Sigmoid colon (tissue), 6 donors: ENCODE measurements at regions not wholly inside any gene's neighbourhood (a gene's known extent, or its start where the extent isn't known, plus 50 kb on each side); places are given as distances from the start of the nearest gene placed in this dataset.

Source experiments
- DNase-seq: peaks from one replicate; pipeline ENCODE4 v3.0.0-alpha.2; 2019
- H3K27ac ChIP-seq, 4 donors: fragments of 200-600 bp; sonication (generic); one replicate each; pipeline ENCODE4 v1.5.1; 2016 to 2019; ENCODE audit warnings: mild to moderate bottlenecking in 1 of 4
- H3K27me3 ChIP-seq, 3 donors: fragments of 200-600 bp; sonication (generic); one replicate each; pipeline ENCODE4 v1.5.1; 2019; ENCODE audit warnings: mild to moderate bottlenecking in 1 of 3
- H3K36me3 ChIP-seq, 4 donors: fragments of 200-600 bp; sonication (generic); one replicate each; pipeline ENCODE4 v1.5.1; 2016 to 2019
- H3K4me1 ChIP-seq, 4 donors: fragments of 200-600 bp; sonication (generic); one replicate each; pipeline ENCODE4 v1.5.1; 2017 to 2019
- H3K4me3 ChIP-seq, 4 donors: fragments of 200-600 bp; sonication (generic); one replicate each; pipeline ENCODE4 v1.5.1; 2017 to 2019; ENCODE audit warnings: mild to moderate bottlenecking in 2 of 4, moderate library complexity in 1 of 4
- H3K9me3 ChIP-seq, 4 donors: fragments of 200-600 bp in 3 of 4; sonication (generic) in 3 of 4; one replicate each; pipeline versions ENCODE4 v1.5.1 to v1.6.1; 2013 to 2019
- EP300 ChIP-seq, 4 donors: sonication (generic); formaldehyde crosslinking; IDR thresholded peaks; one replicate each; pipeline ENCODE4 v1.6.1; 2017; ENCODE audit warnings: antibody characterized with exemption in 4 of 4
- POLR2A ChIP-seq, 2 donors: fragments of 450-650 bp; IDR thresholded peaks; one replicate each; pipeline ENCODE4 v1.6.1; 2016; ENCODE audit warnings: antibody characterized with exemption in 2 of 2, mild to moderate bottlenecking in 2 of 2, moderate library complexity in 2 of 2
- POLR2AphosphoS5 ChIP-seq, 4 donors: sonication (generic); formaldehyde crosslinking; IDR thresholded peaks; one replicate each; pipeline ENCODE4 v1.6.1; 2017; ENCODE audit warnings: antibody characterized with exemption in 4 of 4
- WGBS, 2 donors: extraction: QIAGEN DNeasy Blood & Tissue Kit; methylation state at CpG; one replicate each; pipeline ENCODE4 v1.1.7; 2013; 5-methylcytosine and 5-hydroxymethylcytosine counted together
- intact Hi-C: fragments of 100-400 bp; cut with DNase I; formaldehyde crosslinking; loops from one replicate; pipeline ENCODE4 v1.15.1; 2023
- TF ChIP-seq, protein P1 (sequence below), 4 experiments: fragments of 450-650 bp in 3 of 4; fragments of 200-600 bp in 1 of 4; IDR thresholded peaks; one replicate each; pipeline ENCODE4 v1.5.1; 2016 to 2019; ENCODE audit warnings: antibody characterized with exemption in 4 of 4, mild to moderate bottlenecking in 3 of 4, moderate library complexity in 2 of 4
- donor health status: healthy with polysubstance abuse.
- donor health status: healthy.

DNA sequence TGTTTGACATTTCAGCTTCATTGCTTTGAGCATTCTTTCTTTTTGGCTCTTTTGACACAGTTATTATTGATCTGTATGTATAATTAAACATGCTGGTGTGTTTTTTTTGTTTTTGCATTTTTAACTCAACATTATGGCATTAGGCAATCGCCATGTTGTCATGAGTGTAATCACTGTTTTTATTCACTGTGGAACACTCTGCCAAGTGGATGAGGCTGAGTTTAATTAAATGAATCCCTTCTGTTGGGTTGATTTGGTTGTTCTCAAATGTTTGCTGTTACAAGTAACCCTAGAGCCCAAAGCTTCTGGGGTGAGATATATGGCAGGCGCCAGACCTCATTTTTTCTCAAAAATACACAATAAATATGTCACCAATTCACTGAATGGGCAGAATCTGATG lies 428.1 kb downstream of the MATN1 start:
- Histone ChIP-seq H3K27ac (no peak overlapping the region), H3K36me3 (no peaks in the 10 kb centered on the region), H3K9me3 (peaks cover 0 to 2% (median 0%) of the 10 kb centered on the region in 4 donors), H3K4me3 (no peak overlapping the region), H3K27me3 (peaks cover 0 to 23% (median 0%) of the 10 kb centered on the region in 3 donors), H3K4me1 (no peaks in the 10 kb centered on the region)
- intact Hi-C loops, result no loop called here
- TF ChIP-seq EP300 (IDR thresholded peaks at IDR 0.05) (no peak), POLR2AphosphoS5 (IDR thresholded peaks at IDR 0.05) (no peak), POLR2A (IDR thresholded peaks at IDR 0.05) (no peak)
- TF ChIP-seq, protein P1, sequence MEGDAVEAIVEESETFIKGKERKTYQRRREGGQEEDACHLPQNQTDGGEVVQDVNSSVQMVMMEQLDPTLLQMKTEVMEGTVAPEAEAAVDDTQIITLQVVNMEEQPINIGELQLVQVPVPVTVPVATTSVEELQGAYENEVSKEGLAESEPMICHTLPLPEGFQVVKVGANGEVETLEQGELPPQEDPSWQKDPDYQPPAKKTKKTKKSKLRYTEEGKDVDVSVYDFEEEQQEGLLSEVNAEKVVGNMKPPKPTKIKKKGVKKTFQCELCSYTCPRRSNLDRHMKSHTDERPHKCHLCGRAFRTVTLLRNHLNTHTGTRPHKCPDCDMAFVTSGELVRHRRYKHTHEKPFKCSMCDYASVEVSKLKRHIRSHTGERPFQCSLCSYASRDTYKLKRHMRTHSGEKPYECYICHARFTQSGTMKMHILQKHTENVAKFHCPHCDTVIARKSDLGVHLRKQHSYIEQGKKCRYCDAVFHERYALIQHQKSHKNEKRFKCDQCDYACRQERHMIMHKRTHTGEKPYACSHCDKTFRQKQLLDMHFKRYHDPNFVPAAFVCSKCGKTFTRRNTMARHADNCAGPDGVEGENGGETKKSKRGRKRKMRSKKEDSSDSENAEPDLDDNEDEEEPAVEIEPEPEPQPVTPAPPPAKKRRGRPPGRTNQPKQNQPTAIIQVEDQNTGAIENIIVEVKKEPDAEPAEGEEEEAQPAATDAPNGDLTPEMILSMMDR (IDR thresholded peaks at IDR 0.05), result no peak
- 70 to 92% methylated on average over 2 of the region's 2 CpGs for WGBS, 2 donors
- DNase-seq, result no peak

DNA sequence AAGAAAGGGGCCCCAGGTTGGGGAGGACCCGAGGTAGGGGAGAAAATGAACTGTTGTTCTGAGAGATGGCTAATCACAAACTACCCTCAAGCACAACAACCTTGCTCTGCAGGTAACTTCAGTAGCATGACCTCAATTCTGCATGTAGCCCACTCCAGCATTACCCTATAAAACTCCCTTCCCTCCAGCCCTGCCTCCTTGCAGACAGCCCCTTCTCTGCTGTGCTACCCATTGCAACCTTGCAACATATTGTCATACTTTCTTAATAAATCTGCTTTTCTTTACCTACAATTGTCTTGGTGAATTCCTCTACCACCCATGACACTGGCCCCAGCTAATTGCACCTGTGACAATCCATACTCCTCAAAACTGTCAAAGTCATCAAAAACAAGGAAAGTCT lies 428.9 kb downstream of the MATN1 start:
- no peak for DNase-seq
- Histone ChIP-seq H3K4me3 (no peak overlapping the region), H3K27me3 (peaks cover 0 to 15% (median 0%) of the 10 kb centered on the region in 3 donors), H3K4me1 (no peaks in the 10 kb centered on the region), H3K27ac (no peak overlapping the region), H3K9me3 (peaks cover 0 to 2% (median 0%) of the 10 kb centered on the region in 4 donors), H3K36me3 (no peaks in the 10 kb centered on the region)
- intact Hi-C loops, result no loop called here
- TF ChIP-seq POLR2A (IDR thresholded peaks at IDR 0.05) (no peak), EP300 (IDR thresholded peaks at IDR 0.05) (no peak), POLR2AphosphoS5 (IDR thresholded peaks at IDR 0.05) (no peak)
- TF ChIP-seq, protein P1 (IDR thresholded peaks at IDR 0.05), result no peak
- 61 to 69% methylated on average over 1 of the region's 1 CpG for WGBS, 2 donors

DNA sequence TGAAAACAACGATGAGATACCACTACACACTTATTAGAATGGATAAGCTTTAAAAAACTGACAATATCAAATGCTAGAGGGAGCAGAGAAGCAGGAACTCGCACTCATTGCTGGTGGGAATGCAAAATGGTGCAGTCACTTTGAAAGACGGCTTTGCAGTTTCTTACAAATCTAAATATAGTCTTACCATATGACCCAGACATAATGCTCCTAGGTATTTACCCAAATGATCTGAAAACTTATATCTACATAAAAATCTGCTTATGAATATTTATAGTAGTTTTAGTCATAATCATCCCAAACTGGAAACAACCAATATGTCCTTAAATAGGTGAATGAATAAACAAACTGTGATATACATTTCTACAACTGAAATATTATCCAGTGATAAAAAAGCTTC lies 430.9 kb downstream of the MATN1 start:
- Histone ChIP-seq H3K36me3 (no peaks in the 10 kb centered on the region), H3K27me3 (peaks cover 0 to 13% (median 0%) of the 10 kb centered on the region in 3 donors), H3K9me3 (peaks cover 0 to under 1% (median 0%) of the 10 kb centered on the region in 4 donors), H3K4me3 (no peak overlapping the region), H3K4me1 (no peaks in the 10 kb centered on the region), H3K27ac (no peak overlapping the region)
- WGBS, 2 donors, result 66 to 71% methylated on average over 3 of the region's 3 CpGs
- TF ChIP-seq POLR2AphosphoS5 (IDR thresholded peaks at IDR 0.05) (no peak), EP300 (IDR thresholded peaks at IDR 0.05) (no peak)
- TF ChIP-seq, protein P1 (IDR thresholded peaks at IDR 0.05), result no peak
- DNase-seq, result no peak
- intact Hi-C loops, result no loop called here

DNA sequence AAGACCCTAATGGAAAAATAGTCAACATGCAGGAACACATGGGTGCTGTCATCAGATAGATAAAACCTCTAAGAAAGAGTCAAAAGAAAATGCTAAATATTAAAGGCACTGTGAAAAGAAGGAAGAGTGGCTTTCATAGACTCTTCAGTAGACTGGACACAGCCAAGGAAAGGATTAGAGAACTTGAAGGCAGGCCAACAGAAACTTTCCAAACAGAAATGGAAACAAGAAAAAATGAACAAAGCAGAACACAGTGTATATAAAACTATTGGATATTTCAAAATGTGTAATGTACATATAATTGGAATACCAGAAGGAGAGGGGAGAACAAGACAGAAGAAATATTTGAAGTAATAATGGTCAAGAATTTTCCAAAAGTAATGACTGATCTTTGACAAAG lies 431.9 kb downstream of the MATN1 start:
- Histone ChIP-seq H3K4me1 (no peaks in the 10 kb centered on the region), H3K4me3 (no peak overlapping the region), H3K36me3 (no peaks in the 10 kb centered on the region), H3K9me3 (no peaks in the 10 kb centered on the region), H3K27ac (no peak overlapping the region), H3K27me3 (peaks cover 0 to 13% (median 0%) of the 10 kb centered on the region in 3 donors)
- no peak for DNase-seq
- intact Hi-C loops, result no loop called here
- TF ChIP-seq POLR2A (IDR thresholded peaks at IDR 0.05) (no peak), EP300 (IDR thresholded peaks at IDR 0.05) (no peak), POLR2AphosphoS5 (IDR thresholded peaks at IDR 0.05) (no peak)
- TF ChIP-seq, protein P1 (IDR thresholded peaks at IDR 0.05), result no peak

DNA sequence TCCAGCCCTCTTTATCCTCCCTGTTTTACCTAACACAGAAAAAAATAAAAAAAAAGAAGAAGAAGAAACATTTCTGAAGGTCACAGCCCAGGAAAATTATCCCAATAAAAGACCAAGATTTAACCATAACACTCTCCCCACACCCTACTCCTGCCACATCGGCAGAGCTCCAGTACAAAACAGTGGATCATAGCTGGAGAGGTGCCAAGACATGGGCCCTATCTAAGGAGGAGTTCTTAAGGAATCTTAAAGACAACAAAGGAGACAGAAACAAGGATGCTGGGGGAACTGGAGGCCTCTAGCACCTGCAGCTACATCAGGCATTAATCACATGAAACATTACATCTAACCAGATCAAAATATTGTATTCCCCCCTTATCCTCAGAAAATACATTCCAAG lies 432.8 kb downstream of the MATN1 start:
- Histone ChIP-seq H3K9me3 (no peaks in the 10 kb centered on the region), H3K4me3 (no peak overlapping the region), H3K36me3 (no peaks in the 10 kb centered on the region), H3K27me3 (peaks cover 0 to 7% (median 0%) of the 10 kb centered on the region in 3 donors), H3K4me1 (no peaks in the 10 kb centered on the region), H3K27ac (no peak overlapping the region)
- DNase-seq, result no peak
- intact Hi-C loops, result no loop called here
- WGBS, 2 donors, result 14 to 55% methylated on average over 1 of the region's 1 CpG
- no peak for TF ChIP-seq POLR2AphosphoS5 (IDR thresholded peaks at IDR 0.05)
- TF ChIP-seq, protein P1 (IDR thresholded peaks at IDR 0.05), result no peak
- TF ChIP-seq POLR2A (IDR thresholded peaks at IDR 0.05), result no peak
